ENCODE measurements at regions not wholly inside any gene's neighbourhood (a gene's known extent, or its start where the extent isn't known, plus 50 kb on each side); places are given as distances from the start of the nearest gene placed in this dataset.

DNA sequence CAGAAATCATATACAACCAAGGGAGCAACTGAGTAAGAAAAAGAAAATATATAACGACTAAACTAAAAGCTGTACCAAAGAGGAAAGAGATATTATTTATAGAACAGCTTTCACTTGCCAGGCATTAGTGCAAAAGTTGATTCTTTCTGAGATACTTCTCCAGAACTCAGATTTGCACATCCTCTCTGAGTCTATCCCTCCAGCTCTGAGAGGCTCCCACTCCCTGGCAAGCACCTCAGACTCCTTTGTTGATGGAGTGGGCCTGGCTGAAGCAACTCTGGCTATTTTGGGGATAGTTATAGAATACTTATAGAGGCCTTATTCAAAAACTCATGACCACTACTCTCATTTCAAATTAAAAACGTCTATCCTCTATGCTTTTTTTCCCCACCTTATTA lies 501.6 kb upstream of the TNP1 start:
- no peak for DNase-seq
- TF ChIP-seq, protein P1, sequence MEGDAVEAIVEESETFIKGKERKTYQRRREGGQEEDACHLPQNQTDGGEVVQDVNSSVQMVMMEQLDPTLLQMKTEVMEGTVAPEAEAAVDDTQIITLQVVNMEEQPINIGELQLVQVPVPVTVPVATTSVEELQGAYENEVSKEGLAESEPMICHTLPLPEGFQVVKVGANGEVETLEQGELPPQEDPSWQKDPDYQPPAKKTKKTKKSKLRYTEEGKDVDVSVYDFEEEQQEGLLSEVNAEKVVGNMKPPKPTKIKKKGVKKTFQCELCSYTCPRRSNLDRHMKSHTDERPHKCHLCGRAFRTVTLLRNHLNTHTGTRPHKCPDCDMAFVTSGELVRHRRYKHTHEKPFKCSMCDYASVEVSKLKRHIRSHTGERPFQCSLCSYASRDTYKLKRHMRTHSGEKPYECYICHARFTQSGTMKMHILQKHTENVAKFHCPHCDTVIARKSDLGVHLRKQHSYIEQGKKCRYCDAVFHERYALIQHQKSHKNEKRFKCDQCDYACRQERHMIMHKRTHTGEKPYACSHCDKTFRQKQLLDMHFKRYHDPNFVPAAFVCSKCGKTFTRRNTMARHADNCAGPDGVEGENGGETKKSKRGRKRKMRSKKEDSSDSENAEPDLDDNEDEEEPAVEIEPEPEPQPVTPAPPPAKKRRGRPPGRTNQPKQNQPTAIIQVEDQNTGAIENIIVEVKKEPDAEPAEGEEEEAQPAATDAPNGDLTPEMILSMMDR (IDR thresholded peaks at IDR 0.05; ENCODE audit: partially characterized antibody, unreplicated experiment), result no peak
- Mint-ChIP-seq H3K4me3 (ENCODE audit: unreplicated experiment) (no peak overlapping the region), H3K4me1 (ENCODE audit: low read depth, unreplicated experiment) (peaks cover 3% of the 10 kb centered on the region), H3K27me3 (ENCODE audit: unreplicated experiment) (peaks cover 1% of the 10 kb centered on the region), H3K9me3 (ENCODE audit: unreplicated experiment) (no peaks in the 10 kb centered on the region), H3K27ac (ENCODE audit: unreplicated experiment) (no peak overlapping the region), H3K36me3 (ENCODE audit: unreplicated experiment) (no peaks in the 10 kb centered on the region)

- no peak for DNase-seq
- TF ChIP-seq, protein P1 (IDR thresholded peaks at IDR 0.05; ENCODE audit: partially characterized antibody, unreplicated experiment), result no peak
- Mint-ChIP-seq H3K4me3 (ENCODE audit: unreplicated experiment) (no peak overlapping the region), H3K9me3 (ENCODE audit: unreplicated experiment) (no peaks in the 10 kb centered on the region), H3K27ac (ENCODE audit: unreplicated experiment) (no peak overlapping the region), H3K36me3 (ENCODE audit: unreplicated experiment) (no peaks in the 10 kb centered on the region), H3K27me3 (ENCODE audit: unreplicated experiment) (peaks cover 1% of the 10 kb centered on the region), H3K4me1 (ENCODE audit: low read depth, unreplicated experiment) (peaks cover 3% of the 10 kb centered on the region)
Measured at GRCh38 chr2:217360781-217361482, 501.1 kb upstream of the TNP1 start.

GRCh38 chr2:217360111-217360510 lies 500.2 kb upstream of the TNP1 start:
- DNase-seq, result no peak
- Mint-ChIP-seq H3K27me3 (ENCODE audit: unreplicated experiment) (peaks cover 1% of the 10 kb centered on the region), H3K27ac (ENCODE audit: unreplicated experiment) (no peak overlapping the region), H3K4me1 (ENCODE audit: low read depth, unreplicated experiment) (peaks cover 3% of the 10 kb centered on the region), H3K9me3 (ENCODE audit: unreplicated experiment) (no peaks in the 10 kb centered on the region), H3K36me3 (ENCODE audit: unreplicated experiment) (no peaks in the 10 kb centered on the region), H3K4me3 (ENCODE audit: unreplicated experiment) (no peak overlapping the region)
- TF ChIP-seq, protein P1 (IDR thresholded peaks at IDR 0.05; ENCODE audit: partially characterized antibody, unreplicated experiment), result no peak

DNA sequence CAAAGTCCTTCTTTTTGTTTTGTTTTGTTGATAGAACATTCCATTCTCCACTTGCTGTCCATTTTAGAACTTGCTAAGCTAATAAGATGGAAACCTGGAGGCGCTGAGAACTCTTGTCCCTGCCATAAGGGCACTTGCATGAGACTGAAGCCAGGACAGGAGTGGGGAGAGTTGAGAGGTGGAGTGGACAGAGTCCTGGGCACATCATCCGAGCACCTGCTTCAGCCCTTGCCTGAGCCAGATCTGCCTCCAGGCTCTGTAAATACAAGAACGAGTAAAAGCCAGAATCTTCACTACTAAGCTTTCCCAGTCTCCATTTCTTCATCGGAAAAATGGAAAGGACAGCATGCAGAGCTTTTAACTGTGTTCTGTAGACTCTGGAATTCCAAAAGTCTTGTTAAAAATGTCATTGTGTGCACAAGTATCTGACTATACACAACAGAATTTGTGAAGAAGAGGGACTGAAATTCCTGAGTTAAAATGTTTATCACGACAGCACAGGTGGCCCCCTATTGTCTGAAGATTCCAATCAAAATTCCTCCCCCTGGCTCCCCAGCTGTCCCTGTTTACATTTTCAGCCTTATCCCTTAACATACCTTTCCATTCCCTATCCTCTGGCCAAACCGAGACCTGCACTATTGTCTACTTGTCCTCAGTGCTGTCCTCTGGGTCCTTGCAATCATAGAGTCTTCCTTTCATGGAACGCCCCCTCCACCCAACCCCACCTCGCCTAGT lies 498.2 kb upstream of the TNP1 start:
- H3K36me3 Mint-ChIP-seq (ENCODE audit: unreplicated experiment), result no peaks in the 10 kb centered on the region
- H3K27me3 Mint-ChIP-seq (ENCODE audit: unreplicated experiment), result no peaks in the 10 kb centered on the region
- no peak for DNase-seq
- H3K9me3 Mint-ChIP-seq (ENCODE audit: unreplicated experiment), result no peaks in the 10 kb centered on the region
- no peak overlapping the region for H3K27ac Mint-ChIP-seq (ENCODE audit: unreplicated experiment)
- no peak overlapping the region for H3K4me3 Mint-ChIP-seq (ENCODE audit: unreplicated experiment)
- peaks cover 3% of the 10 kb centered on the region for H3K4me1 Mint-ChIP-seq (ENCODE audit: low read depth, unreplicated experiment)
- TF ChIP-seq, protein P1 (IDR thresholded peaks at IDR 0.05; ENCODE audit: partially characterized antibody, unreplicated experiment), result no peak

GRCh38 chr2:217356781-217357180 lies 496.9 kb upstream of the TNP1 start:
- H3K4me3 Mint-ChIP-seq (ENCODE audit: unreplicated experiment), result no peak overlapping the region
- H3K27ac Mint-ChIP-seq (ENCODE audit: unreplicated experiment), result no peak overlapping the region
- no peaks in the 10 kb centered on the region for H3K9me3 Mint-ChIP-seq (ENCODE audit: unreplicated experiment)
- TF ChIP-seq, protein P1 (IDR thresholded peaks at IDR 0.05; ENCODE audit: partially characterized antibody, unreplicated experiment), result no peak
- DNase-seq, result no peak
- H3K36me3 Mint-ChIP-seq (ENCODE audit: unreplicated experiment), result no peaks in the 10 kb centered on the region
- peaks cover 3% of the 10 kb centered on the region for H3K4me1 Mint-ChIP-seq (ENCODE audit: low read depth, unreplicated experiment)
- H3K27me3 Mint-ChIP-seq (ENCODE audit: unreplicated experiment), result no peaks in the 10 kb centered on the region

Measured in glutamatergic neuron (in vitro differentiated cells).